ENCODE measurements at regions not wholly inside any gene's neighbourhood (a gene's known extent, or its start where the extent isn't known, plus 50 kb on each side); places are given as distances from the start of the nearest gene placed in this dataset.

- TF ChIP-seq CTCF (IDR thresholded peaks at IDR 0.05; ENCODE audit: poor library complexity) = no peak
- TF ChIP-seq EZH2 (IDR thresholded peaks at IDR 0.05; ENCODE audit: borderline replicate concordance) = no peak
These were observed 92.7 kb upstream of the RPL34 start for GRCh38 chr4:108527723-108528122.
